ENCODE measurements at regions not wholly inside any gene's neighbourhood (a gene's known extent, or its start where the extent isn't known, plus 50 kb on each side); places are given as distances from the start of the nearest gene placed in this dataset.
A peak's percentile ranks its signal among the peaks of the same experiment; 100 is the strongest.

GRCh38 chr21:43364261-43364510 lies 62.7 kb downstream of the SIK1 start:
- no peak for DNase-seq

- no peak for DNase-seq
Measured at GRCh38 chr21:43363506-43364260, 63.2 kb downstream of the SIK1 start.

GRCh38 chr21:43362915-43363314 lies 64.0 kb downstream of the SIK1 start:
- DNase-seq = no peak

- no peak for DNase-seq
Measured at GRCh38 chr21:43362321-43362791, 64.6 kb downstream of the SIK1 start.

- no peak for DNase-seq
Measured at GRCh38 chr21:43361493-43362296, 65.2 kb downstream of the SIK1 start.

GRCh38 chr21:43361127-43361492 lies 65.8 kb downstream of the SIK1 start:
- peak; percentile 11 for DNase-seq

- no peak for DNase-seq
Measured at GRCh38 chr21:43360441-43361126, 66.3 kb downstream of the SIK1 start.

- DNase-seq = peak; percentile 17
Measured at GRCh38 chr21:43358940-43359822, 67.8 kb downstream of the SIK1 start.

GRCh38 chr21:43357715-43358430 lies 69.1 kb downstream of the SIK1 start:
- no peak for DNase-seq

- DNase-seq = peak; percentile 41
Measured at GRCh38 chr21:43355925-43356289, 71.0 kb downstream of the SIK1 start.

- peak; percentile 43 for DNase-seq
Measured at GRCh38 chr21:43355266-43355924, 71.5 kb downstream of the SIK1 start.

- DNase-seq = no peak
Measured at GRCh38 chr21:43354666-43355065, 72.3 kb downstream of the SIK1 start.

GRCh38 chr21:43354026-43354420 lies 72.9 kb downstream of the SIK1 start:
- no peak for DNase-seq

- no peak for DNase-seq
Measured at GRCh38 chr21:43353282-43354025, 73.5 kb downstream of the SIK1 start.

GRCh38 chr21:43352568-43353281 lies 74.2 kb downstream of the SIK1 start:
- DNase-seq = no peak

- DNase-seq = no peak
Measured at GRCh38 chr21:43352154-43352537, 74.8 kb downstream of the SIK1 start.

GRCh38 chr21:43351501-43352153 lies 75.3 kb downstream of the SIK1 start:
- DNase-seq = no peak

GRCh38 chr21:43349644-43350043 lies 77.3 kb downstream of the SIK1 start:
- DNase-seq = no peak

GRCh38 chr21:43348801-43349261 lies 78.1 kb downstream of the SIK1 start:
- DNase-seq = no peak
